ENCODE measurements at regions not wholly inside any gene's neighbourhood (a gene's known extent, or its start where the extent isn't known, plus 50 kb on each side); places are given as distances from the start of the nearest gene placed in this dataset.

DNA sequence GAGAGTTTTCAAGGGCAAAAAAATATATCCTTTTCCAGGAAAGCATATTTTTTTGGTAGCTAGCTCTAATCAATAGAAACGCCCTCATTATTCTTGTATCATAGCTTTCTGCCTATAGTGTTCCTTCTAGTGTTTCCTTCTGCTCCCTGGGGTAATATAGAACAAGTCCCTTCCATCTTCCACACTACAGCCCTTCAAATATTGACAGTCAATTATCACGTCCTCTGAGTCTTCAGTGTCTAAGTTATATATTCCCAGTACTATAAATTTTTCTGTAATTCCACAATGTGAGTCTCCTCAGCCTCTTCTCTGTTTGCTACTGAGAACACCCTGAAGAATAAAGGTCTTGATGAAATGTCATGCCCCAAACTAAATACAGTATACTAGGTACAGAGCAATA, 1088.0 kb upstream of the PCDH7 start:
- H3K4me3 ChIP-seq (ENCODE audit: low read length in 2 of 2), result no peak overlapping the region
- H3K36me3 ChIP-seq (ENCODE audit: control insufficient read depth in 2 of 2, insufficient read depth in 2 of 2, low read length in 1 of 2), result no peaks in the 10 kb centered on the region
- no peaks in the 10 kb centered on the region for H3K9me3 ChIP-seq (ENCODE audit: control insufficient read depth in 2 of 2, insufficient read depth in 1 of 2, low read length in 1 of 2)
- no peaks in the 10 kb centered on the region for H3K27me3 ChIP-seq (ENCODE audit: control insufficient read depth in 2 of 2, insufficient read depth in 1 of 2, low read length in 1 of 2)
- H3K4me1 ChIP-seq (ENCODE audit: control insufficient read depth in 2 of 2, insufficient read depth in 2 of 2, low read length in 2 of 2), result no peaks in the 10 kb centered on the region
- WGBS, result 45% methylated on average over 2 of the region's 2 CpGs
- H3K27ac ChIP-seq (ENCODE audit: low read depth in 1 of 2, low read length in 1 of 2), result no peak overlapping the region
- DNase-seq (ENCODE audit: low read depth in 6 of 9, low spot score in 9 of 9), result no peak

DNA sequence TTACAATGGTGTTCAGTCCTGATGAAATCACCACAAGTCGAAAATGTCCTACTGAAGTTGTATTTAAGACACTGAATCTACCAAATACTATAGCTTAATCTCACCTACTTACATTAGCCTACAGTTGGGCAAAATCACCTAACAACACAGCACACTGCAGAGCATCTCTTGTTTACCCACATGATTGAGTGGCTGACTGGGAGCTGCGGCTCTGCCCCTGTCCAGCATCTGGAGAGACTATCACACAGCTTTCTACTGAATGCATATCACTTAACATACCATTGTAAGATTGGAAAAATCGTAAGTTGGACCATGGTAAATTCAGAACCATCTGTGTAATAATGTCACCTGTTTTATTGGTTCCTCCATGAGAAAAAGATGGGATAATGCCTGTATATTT, 1083.2 kb upstream of the PCDH7 start:
- DNase-seq (ENCODE audit: low read depth in 6 of 9, low spot score in 9 of 9), result no peak
- H3K27me3 ChIP-seq (ENCODE audit: control insufficient read depth in 2 of 2, insufficient read depth in 1 of 2, low read length in 1 of 2), result no peaks in the 10 kb centered on the region

DNA sequence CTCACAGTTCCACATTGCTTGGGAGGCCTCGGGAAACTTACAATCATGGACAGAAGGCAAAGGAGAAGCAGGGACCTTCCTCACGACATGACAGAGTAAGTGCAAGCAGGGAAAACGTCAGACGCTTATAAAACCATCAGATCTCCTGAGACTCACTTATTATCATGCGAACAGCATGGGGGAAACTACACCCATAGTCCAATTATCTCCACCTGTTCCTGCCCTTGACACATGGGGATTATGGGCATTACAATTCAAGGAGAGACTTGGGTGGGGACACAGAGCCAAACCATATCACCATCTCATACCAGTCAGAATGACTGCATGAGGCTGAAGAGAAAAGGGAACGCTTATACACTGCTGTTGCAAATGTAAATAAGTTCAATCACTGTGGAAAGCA, 1066.9 kb upstream of the PCDH7 start:
- Histone ChIP-seq H3K9me3 (ENCODE audit: control insufficient read depth in 2 of 2, insufficient read depth in 1 of 2, low read length in 1 of 2) (no peaks in the 10 kb centered on the region), H3K4me1 (ENCODE audit: control insufficient read depth in 2 of 2, insufficient read depth in 2 of 2, low read length in 2 of 2) (no peaks in the 10 kb centered on the region), H3K4me3 (ENCODE audit: low read length in 2 of 2) (no peak overlapping the region), H3K27ac (ENCODE audit: low read depth in 1 of 2, low read length in 1 of 2) (no peak overlapping the region), H3K27me3 (ENCODE audit: control insufficient read depth in 2 of 2, insufficient read depth in 1 of 2, low read length in 1 of 2) (no peaks in the 10 kb centered on the region), H3K36me3 (ENCODE audit: control insufficient read depth in 2 of 2, insufficient read depth in 2 of 2, low read length in 1 of 2) (no peaks in the 10 kb centered on the region)
- no peak for DNase-seq (ENCODE audit: low read depth in 6 of 9, low spot score in 9 of 9)
- WGBS, result 86% methylated on average over 6 of the region's 6 CpGs

More for the DNA sequence above, 1083.2 kb upstream of the PCDH7 start:
- Histone ChIP-seq H3K4me1 (ENCODE audit: control insufficient read depth in 2 of 2, insufficient read depth in 2 of 2, low read length in 2 of 2) (no peaks in the 10 kb centered on the region), H3K27ac (ENCODE audit: low read depth in 1 of 2, low read length in 1 of 2) (no peak overlapping the region), H3K4me3 (ENCODE audit: low read length in 2 of 2) (no peak overlapping the region), H3K9me3 (ENCODE audit: control insufficient read depth in 2 of 2, insufficient read depth in 1 of 2, low read length in 1 of 2) (no peaks in the 10 kb centered on the region), H3K36me3 (ENCODE audit: control insufficient read depth in 2 of 2, insufficient read depth in 2 of 2, low read length in 1 of 2) (no peaks in the 10 kb centered on the region)
- 53% methylated on average over 3 of the region's 3 CpGs for WGBS

DNA sequence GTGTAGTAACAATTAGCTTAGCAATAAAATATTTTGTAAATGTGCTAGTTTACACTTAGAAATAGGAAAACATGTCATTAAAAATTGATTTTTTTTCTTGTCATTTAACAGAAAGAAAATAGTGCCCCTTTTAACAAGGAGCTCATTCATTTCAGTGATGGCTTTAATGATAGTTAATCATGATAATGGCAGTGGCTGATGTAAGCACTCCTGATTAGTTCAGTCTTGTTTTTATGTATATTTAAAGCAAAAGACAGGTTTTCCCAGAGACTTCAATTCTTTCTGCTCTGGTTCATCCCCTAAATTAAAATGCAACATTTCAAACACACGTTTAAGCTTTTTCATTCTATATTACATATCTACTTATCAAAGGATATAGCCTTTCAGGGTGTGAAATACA, 1039.5 kb upstream of the PCDH7 start:
- Histone ChIP-seq H3K27ac (ENCODE audit: low read depth in 1 of 2, low read length in 1 of 2) (no peak overlapping the region), H3K27me3 (ENCODE audit: control insufficient read depth in 2 of 2, insufficient read depth in 1 of 2, low read length in 1 of 2) (no peaks in the 10 kb centered on the region), H3K9me3 (ENCODE audit: control insufficient read depth in 2 of 2, insufficient read depth in 1 of 2, low read length in 1 of 2) (no peaks in the 10 kb centered on the region), H3K4me1 (ENCODE audit: control insufficient read depth in 2 of 2, insufficient read depth in 2 of 2, low read length in 2 of 2) (no peaks in the 10 kb centered on the region), H3K4me3 (ENCODE audit: low read length in 2 of 2) (no peak overlapping the region), H3K36me3 (ENCODE audit: control insufficient read depth in 2 of 2, insufficient read depth in 2 of 2, low read length in 1 of 2) (no peaks in the 10 kb centered on the region)
- 82% methylated on average over 1 of the region's 1 CpG for WGBS
- DNase-seq (ENCODE audit: low read depth in 6 of 9, low spot score in 9 of 9), result no peak

DNA sequence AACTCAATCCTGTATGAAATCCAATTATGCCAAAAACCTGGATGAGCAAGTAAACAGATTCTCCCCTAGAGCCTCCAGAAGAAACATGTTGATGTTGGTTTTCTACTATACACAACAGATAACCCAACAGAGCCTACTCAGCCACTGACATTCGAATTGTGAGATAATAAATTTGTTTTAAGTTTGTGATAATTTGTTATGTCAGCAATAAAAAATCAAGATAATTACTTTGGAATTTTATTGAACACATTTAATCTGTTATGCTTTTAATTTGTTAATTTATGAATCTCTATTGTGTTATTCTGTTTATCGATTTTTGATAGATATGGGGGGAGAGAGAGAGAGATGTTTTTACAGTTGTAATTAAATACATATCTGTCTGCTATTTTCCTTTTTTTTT, 1016.1 kb upstream of the PCDH7 start:
- H3K27me3 ChIP-seq (ENCODE audit: control insufficient read depth in 2 of 2, insufficient read depth in 1 of 2, low read length in 1 of 2), result no peaks in the 10 kb centered on the region
- H3K36me3 ChIP-seq (ENCODE audit: control insufficient read depth in 2 of 2, insufficient read depth in 2 of 2, low read length in 1 of 2), result no peaks in the 10 kb centered on the region
- no peak overlapping the region for H3K4me3 ChIP-seq (ENCODE audit: low read length in 2 of 2)
- DNase-seq (ENCODE audit: low read depth in 6 of 9, low spot score in 9 of 9), result no peak
- WGBS, result 92% methylated on average over 2 of the region's 2 CpGs
- no peaks in the 10 kb centered on the region for H3K4me1 ChIP-seq (ENCODE audit: control insufficient read depth in 2 of 2, insufficient read depth in 2 of 2, low read length in 2 of 2)
- no peak overlapping the region for H3K27ac ChIP-seq (ENCODE audit: low read depth in 1 of 2, low read length in 1 of 2)
- peaks cover 0 to 7% of the 10 kb centered on the region in 2 donors for H3K9me3 ChIP-seq (ENCODE audit: control insufficient read depth in 2 of 2, insufficient read depth in 1 of 2, low read length in 1 of 2)

DNA sequence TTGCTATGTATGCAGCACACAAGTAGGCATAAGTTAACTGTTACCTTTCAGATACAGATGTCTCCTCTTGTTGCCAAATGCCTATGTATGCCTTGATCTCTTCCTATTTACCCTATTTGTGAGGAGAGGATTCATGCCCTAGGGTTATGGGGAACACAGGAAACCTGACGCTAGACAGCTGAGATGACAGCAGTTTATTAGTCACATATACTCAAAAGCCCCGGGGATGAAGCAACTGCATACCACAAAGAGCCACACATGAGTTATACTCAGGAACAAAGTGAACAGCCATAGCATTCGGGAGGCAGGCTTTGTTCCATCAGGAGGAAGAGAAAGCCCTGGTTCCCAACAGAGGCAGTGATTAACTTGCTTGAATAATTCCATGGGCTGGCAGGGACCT, 1011.7 kb upstream of the PCDH7 start:
- Histone ChIP-seq H3K4me3 (ENCODE audit: low read length in 2 of 2) (no peak overlapping the region), H3K36me3 (ENCODE audit: control insufficient read depth in 2 of 2, insufficient read depth in 2 of 2, low read length in 1 of 2) (no peaks in the 10 kb centered on the region), H3K9me3 (ENCODE audit: control insufficient read depth in 2 of 2, insufficient read depth in 1 of 2, low read length in 1 of 2) (peaks cover 0 to 9% of the 10 kb centered on the region in 2 donors), H3K4me1 (ENCODE audit: control insufficient read depth in 2 of 2, insufficient read depth in 2 of 2, low read length in 2 of 2) (no peaks in the 10 kb centered on the region), H3K27ac (ENCODE audit: low read depth in 1 of 2, low read length in 1 of 2) (no peak overlapping the region), H3K27me3 (ENCODE audit: control insufficient read depth in 2 of 2, insufficient read depth in 1 of 2, low read length in 1 of 2) (no peaks in the 10 kb centered on the region)
- no peak for DNase-seq (ENCODE audit: low read depth in 6 of 9, low spot score in 9 of 9)
- WGBS, result 92% methylated on average over 3 of the region's 3 CpGs

DNA sequence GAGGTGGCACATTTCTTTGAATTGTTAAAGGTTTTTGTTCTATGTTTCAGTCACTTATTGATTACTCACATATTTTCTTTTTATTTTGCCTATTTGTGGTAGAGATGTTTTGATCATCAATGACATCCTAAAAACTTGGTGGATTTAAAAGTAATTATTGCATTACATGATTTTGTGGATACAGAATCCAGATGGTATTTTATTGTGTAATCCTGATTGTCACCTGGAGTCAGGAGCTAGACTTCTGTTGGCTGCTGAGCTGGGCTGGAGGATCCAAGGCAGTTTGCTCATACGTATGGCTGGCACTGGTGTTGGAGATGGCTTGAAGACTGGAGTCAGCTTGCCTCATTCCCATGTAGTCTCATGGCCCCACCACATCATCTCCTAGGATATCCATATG, 1009.6 kb upstream of the PCDH7 start:
- no peaks in the 10 kb centered on the region for H3K27me3 ChIP-seq (ENCODE audit: control insufficient read depth in 2 of 2, insufficient read depth in 1 of 2, low read length in 1 of 2)
- no peak for DNase-seq (ENCODE audit: low read depth in 6 of 9, low spot score in 9 of 9)
- H3K4me1 ChIP-seq (ENCODE audit: control insufficient read depth in 2 of 2, insufficient read depth in 2 of 2, low read length in 2 of 2), result no peaks in the 10 kb centered on the region
- H3K36me3 ChIP-seq (ENCODE audit: control insufficient read depth in 2 of 2, insufficient read depth in 2 of 2, low read length in 1 of 2), result no peaks in the 10 kb centered on the region
- no peak overlapping the region for H3K4me3 ChIP-seq (ENCODE audit: low read length in 2 of 2)
- H3K9me3 ChIP-seq (ENCODE audit: control insufficient read depth in 2 of 2, insufficient read depth in 1 of 2, low read length in 1 of 2), result peaks cover 0 to 9% of the 10 kb centered on the region in 2 donors
- H3K27ac ChIP-seq (ENCODE audit: low read depth in 1 of 2, low read length in 1 of 2), result no peak overlapping the region
- 94% methylated on average over 1 of the region's 1 CpG for WGBS

DNA sequence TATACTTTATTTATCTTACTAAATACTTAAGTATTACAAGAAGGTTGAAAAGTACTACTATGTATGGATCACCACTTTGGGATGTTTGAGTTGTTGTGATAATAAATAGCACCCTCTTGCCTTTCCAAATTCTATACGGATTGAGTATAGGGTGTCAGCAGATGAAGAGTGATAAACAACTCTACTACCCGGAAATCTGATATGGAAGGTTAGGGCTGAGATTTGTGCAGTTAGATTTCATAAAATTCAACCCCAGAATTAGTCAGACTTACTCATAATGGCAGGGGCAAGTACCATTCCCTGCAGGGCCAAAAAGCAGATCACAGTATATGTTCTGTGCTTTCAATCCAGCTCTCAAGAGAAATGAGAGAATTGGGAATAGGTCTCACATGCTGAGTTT, 1008.9 kb upstream of the PCDH7 start:
- 87% methylated on average over 2 of the region's 2 CpGs for WGBS
- DNase-seq (ENCODE audit: low read depth in 6 of 9, low spot score in 9 of 9), result no peak
- H3K4me1 ChIP-seq (ENCODE audit: control insufficient read depth in 2 of 2, insufficient read depth in 2 of 2, low read length in 2 of 2), result no peaks in the 10 kb centered on the region
- H3K36me3 ChIP-seq (ENCODE audit: control insufficient read depth in 2 of 2, insufficient read depth in 2 of 2, low read length in 1 of 2), result no peaks in the 10 kb centered on the region
- no peak overlapping the region for H3K27ac ChIP-seq (ENCODE audit: low read depth in 1 of 2, low read length in 1 of 2)
- no peaks in the 10 kb centered on the region for H3K27me3 ChIP-seq (ENCODE audit: control insufficient read depth in 2 of 2, insufficient read depth in 1 of 2, low read length in 1 of 2)
- H3K4me3 ChIP-seq (ENCODE audit: low read length in 2 of 2), result no peak overlapping the region
- peaks cover 0 to 8% of the 10 kb centered on the region in 2 donors for H3K9me3 ChIP-seq (ENCODE audit: control insufficient read depth in 2 of 2, insufficient read depth in 1 of 2, low read length in 1 of 2)

DNA sequence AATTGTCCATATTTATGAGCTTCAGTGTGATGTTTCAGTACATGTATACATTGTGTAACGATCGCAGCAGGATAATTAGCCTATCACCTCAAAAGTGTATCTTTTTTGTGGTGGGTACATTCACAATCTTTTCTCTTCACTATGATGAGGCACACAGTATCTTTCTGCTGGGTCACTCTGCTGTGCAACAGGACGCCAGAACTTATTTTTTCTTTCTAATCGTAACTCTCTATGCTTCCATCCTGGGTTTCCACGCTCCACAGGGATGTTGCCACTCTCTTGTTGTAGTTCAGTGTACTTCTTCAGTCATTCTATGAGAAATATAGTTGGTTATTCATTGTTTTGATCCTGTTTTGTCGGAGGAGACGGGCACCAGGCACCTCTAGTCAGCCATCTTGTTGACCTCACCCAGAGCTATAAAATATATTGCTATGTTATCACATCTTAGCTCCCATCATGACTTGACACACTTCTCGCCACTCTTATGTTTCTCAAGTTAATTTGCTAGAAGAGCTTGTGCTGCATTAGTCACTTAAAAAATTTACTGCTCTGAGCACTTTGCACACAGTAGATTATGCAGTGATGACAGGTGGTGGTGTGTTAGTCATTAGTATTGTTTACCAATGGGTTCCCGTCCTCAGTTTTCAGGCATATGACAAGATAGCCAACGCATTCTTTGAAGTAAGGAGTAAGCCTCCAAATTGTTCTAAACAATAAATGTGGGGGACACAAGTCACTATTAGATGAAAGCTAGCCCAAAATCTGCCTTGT, 1002.7 kb upstream of the PCDH7 start:
- Histone ChIP-seq H3K9me3 (ENCODE audit: control insufficient read depth in 2 of 2, insufficient read depth in 1 of 2, low read length in 1 of 2) (no peaks in the 10 kb centered on the region), H3K27me3 (ENCODE audit: control insufficient read depth in 2 of 2, insufficient read depth in 1 of 2, low read length in 1 of 2) (no peaks in the 10 kb centered on the region), H3K4me3 (ENCODE audit: low read length in 2 of 2) (no peak overlapping the region), H3K36me3 (ENCODE audit: control insufficient read depth in 2 of 2, insufficient read depth in 2 of 2, low read length in 1 of 2) (no peaks in the 10 kb centered on the region), H3K27ac (ENCODE audit: low read depth in 1 of 2, low read length in 1 of 2) (no peak overlapping the region), H3K4me1 (ENCODE audit: control insufficient read depth in 2 of 2, insufficient read depth in 2 of 2, low read length in 2 of 2) (no peaks in the 10 kb centered on the region)
- WGBS, result 94% methylated on average over 10 of the region's 10 CpGs
- DNase-seq (ENCODE audit: low read depth in 6 of 9, low spot score in 9 of 9), result no peak
